Astrocyte (in vitro differentiated cells and primary cell): ENCODE measurements at regions not wholly inside any gene's neighbourhood (a gene's known extent, or its start where the extent isn't known, plus 50 kb on each side); places are given as distances from the start of the nearest gene placed in this dataset.

Source experiments
- DNase-seq: peaks from one replicate; pipeline ENCODE4 v3.0.0-alpha.2; 2010; ENCODE audit warnings: low read depth
- FAIRE-seq: peaks from 2 replicates; lab custom pipeline; 2011; peaks lifted over from hg19 to GRCh38; lab: Jason Lieb, UNC
- H2AFZ ChIP-seq: 2 replicates; pipeline ENCODE4 v1.6.0; 2012; ENCODE audit warnings: low read depth, low read length, inconsistent platforms
- H3K27ac ChIP-seq: 2 replicates; pipeline ENCODE4 v1.5.1; 2011; ENCODE audit warnings: low read depth, low read length, inconsistent platforms
- H3K27me3 ChIP-seq: 2 replicates; pipeline ENCODE4 v1.6.0; 2011; ENCODE audit warnings: low read length, inconsistent platforms; ENCODE audit not compliant: insufficient read depth
- H3K36me3 ChIP-seq: 2 replicates; pipeline ENCODE4 v1.5.1; 2011; ENCODE audit warnings: low read length, inconsistent platforms; ENCODE audit not compliant: insufficient read depth
- H3K4me1 ChIP-seq: 2 replicates; pipeline ENCODE4 v1.5.1; 2011; ENCODE audit warnings: low read length, inconsistent platforms; ENCODE audit not compliant: insufficient read depth
- H3K4me2 ChIP-seq: 2 replicates; pipeline ENCODE4 v1.6.0; 2012; ENCODE audit warnings: low read length, inconsistent platforms
- H3K4me3 ChIP-seq: 2 replicates; pipeline ENCODE4 v1.5.1; 2011; ENCODE audit warnings: low read depth, mild to moderate bottlenecking, low read length, inconsistent platforms; ENCODE audit not compliant: insufficient read depth
- H3K79me2 ChIP-seq: 2 replicates; pipeline ENCODE4 v1.6.0; 2012; ENCODE audit warnings: mild to moderate bottlenecking, low read length, inconsistent platforms; ENCODE audit not compliant: insufficient read depth
- H3K9ac ChIP-seq: 2 replicates; pipeline ENCODE4 v1.6.0; 2012; ENCODE audit warnings: mild to moderate bottlenecking, low read length, inconsistent platforms
- H3K9me3 ChIP-seq: 2 replicates; pipeline ENCODE4 v1.5.1; 2012; ENCODE audit warnings: low read depth, mild to moderate bottlenecking, low read length, inconsistent platforms; ENCODE audit not compliant: insufficient read depth
- H4K20me1 ChIP-seq: 2 replicates; pipeline ENCODE4 v1.6.0; 2012; ENCODE audit warnings: low read length, inconsistent platforms; ENCODE audit not compliant: insufficient read depth
- H3K27ac Mint-ChIP-seq: one replicate; pipeline ENCODE4 v1.8.0; 2021; ENCODE audit warnings: mild to moderate bottlenecking, mixed read lengths; ENCODE audit not compliant: unreplicated experiment
- H3K27me3 Mint-ChIP-seq: one replicate; pipeline ENCODE4 v1.8.0; 2021; ENCODE audit warnings: low read depth, mixed read lengths; ENCODE audit not compliant: unreplicated experiment
- H3K36me3 Mint-ChIP-seq: one replicate; pipeline ENCODE4 v1.8.0; 2021; ENCODE audit warnings: low read depth, mixed read lengths; ENCODE audit not compliant: unreplicated experiment
- H3K4me1 Mint-ChIP-seq: one replicate; pipeline ENCODE4 v1.8.0; 2021; ENCODE audit warnings: low read depth, mixed read lengths; ENCODE audit not compliant: unreplicated experiment
- H3K4me3 Mint-ChIP-seq: one replicate; pipeline ENCODE4 v1.8.0; 2021; ENCODE audit warnings: mild to moderate bottlenecking, moderate library complexity, mixed read lengths; ENCODE audit not compliant: unreplicated experiment
- H3K9me3 Mint-ChIP-seq: one replicate; pipeline ENCODE4 v1.8.0; 2021; ENCODE audit warnings: mild to moderate bottlenecking, mixed read lengths; ENCODE audit not compliant: unreplicated experiment
- CTCF ChIP-seq: IDR thresholded peaks from 2 replicates; pipeline ENCODE4 v1.5.1; 2011; ENCODE audit warnings: low read depth, mild to moderate bottlenecking, inconsistent platforms, low read length, moderate library complexity; ENCODE audit not compliant: insufficient read depth
- EZH2 ChIP-seq: IDR thresholded peaks from 2 replicates; pipeline ENCODE4 v1.6.1; 2012; ENCODE audit warnings: mild to moderate bottlenecking, low read length, inconsistent platforms; ENCODE audit not compliant: insufficient read depth

GRCh38 chr5:8436924-8437323, 568.0 kb downstream of the MTRR start:
- DNase-seq: no peak
- no peak overlapping the region for H3K4me3 Mint-ChIP-seq
- no peaks in the 10 kb centered on the region for H3K36me3 ChIP-seq
- H3K27me3 ChIP-seq: no peaks in the 10 kb centered on the region
- H3K9ac ChIP-seq: no peak overlapping the region
- peaks cover 2% of the 10 kb centered on the region for H3K9me3 Mint-ChIP-seq
- H3K9me3 ChIP-seq: no peaks in the 10 kb centered on the region
- H3K27ac ChIP-seq: no peak overlapping the region
- no peaks in the 10 kb centered on the region for H3K4me1 Mint-ChIP-seq
- no peak overlapping the region for H3K27ac Mint-ChIP-seq
- H3K79me2 ChIP-seq: no peaks in the 10 kb centered on the region
- H3K4me1 ChIP-seq: no peaks in the 10 kb centered on the region
- FAIRE-seq: no peak
- H3K4me2 ChIP-seq: no peak overlapping the region
- H3K27me3 Mint-ChIP-seq: peaks cover 2% of the 10 kb centered on the region
- no peak for TF ChIP-seq CTCF
- no peak overlapping the region for H2AFZ ChIP-seq
- H4K20me1 ChIP-seq: no peaks in the 10 kb centered on the region
- no peak overlapping the region for H3K4me3 ChIP-seq
- H3K36me3 Mint-ChIP-seq: no peaks in the 10 kb centered on the region

- Histone ChIP-seq H3K4me3 (no peak overlapping the region), H3K9me3 (no peaks in the 10 kb centered on the region), H3K36me3 (no peaks in the 10 kb centered on the region), H3K4me2 (no peak overlapping the region), H3K27me3 (no peaks in the 10 kb centered on the region), H3K79me2 (no peaks in the 10 kb centered on the region), H4K20me1 (no peaks in the 10 kb centered on the region), H3K27ac (no peak overlapping the region), H3K4me1 (no peaks in the 10 kb centered on the region), H3K9ac (no peak overlapping the region), H2AFZ (no peak overlapping the region)
- FAIRE-seq (no peak), DNase-seq (no peak)
- Mint-ChIP-seq H3K4me3 (no peak overlapping the region), H3K27me3 (peaks cover under 1% of the 10 kb centered on the region), H3K36me3 (no peaks in the 10 kb centered on the region), H3K27ac (no peak overlapping the region), H3K9me3 (peaks cover 2% of the 10 kb centered on the region), H3K4me1 (no peaks in the 10 kb centered on the region)
- TF ChIP-seq CTCF (no peak), EZH2 (no peak)
Observed at GRCh38 chr5:8445139-8445538, 576.2 kb downstream of the MTRR start.

- TF ChIP-seq CTCF: no peak
- no peak for TF ChIP-seq EZH2
- no peaks in the 10 kb centered on the region for H3K9me3 ChIP-seq
Observed at GRCh38 chr5:8446179-8446578, 577.2 kb downstream of the MTRR start.

More at GRCh38 chr5:8446179-8446578, 577.2 kb downstream of the MTRR start:
- no peaks in the 10 kb centered on the region for H3K27me3 ChIP-seq
- H3K4me3 ChIP-seq: no peak overlapping the region
- no peak overlapping the region for H3K4me2 ChIP-seq
- FAIRE-seq (no peak), DNase-seq (no peak)
- H3K9ac ChIP-seq: no peak overlapping the region
- H3K4me3 Mint-ChIP-seq: no peak overlapping the region
- no peaks in the 10 kb centered on the region for H3K36me3 Mint-ChIP-seq
- H3K4me1 ChIP-seq: no peaks in the 10 kb centered on the region
- no peaks in the 10 kb centered on the region for H4K20me1 ChIP-seq
- no peaks in the 10 kb centered on the region for H3K36me3 ChIP-seq
- peaks cover 2% of the 10 kb centered on the region for H3K9me3 Mint-ChIP-seq
- H3K27ac ChIP-seq: no peak overlapping the region
- no peaks in the 10 kb centered on the region for H3K4me1 Mint-ChIP-seq
- no peak overlapping the region for H3K27ac Mint-ChIP-seq
- H2AFZ ChIP-seq: no peak overlapping the region
- no peaks in the 10 kb centered on the region for H3K27me3 Mint-ChIP-seq
- H3K79me2 ChIP-seq: no peaks in the 10 kb centered on the region
